Stimulated activated CD8-positive, alpha-beta memory T cell treated with anti-CD3 and anti-CD28 coated beads, Interleukin-12 subunit alpha, Interleukin-12 subunit beta, amount 100 ng/mL, for 24 hours (primary cell): ENCODE measurements at regions not wholly inside any gene's neighbourhood (a gene's known extent, or its start where the extent isn't known, plus 50 kb on each side); places are given as distances from the start of the nearest gene placed in this dataset.
"Not testable (repeated sequence)": the region's sequence is repeated elsewhere in the genome, so short reads cannot be mapped to it uniquely, and the experiment has no call there.

Experiments used
- DNase-seq: peaks from one replicate; pipeline ENCODE4 v3.0.0-alpha.2; 2020; ENCODE audit errors: extremely low read depth

DNA sequence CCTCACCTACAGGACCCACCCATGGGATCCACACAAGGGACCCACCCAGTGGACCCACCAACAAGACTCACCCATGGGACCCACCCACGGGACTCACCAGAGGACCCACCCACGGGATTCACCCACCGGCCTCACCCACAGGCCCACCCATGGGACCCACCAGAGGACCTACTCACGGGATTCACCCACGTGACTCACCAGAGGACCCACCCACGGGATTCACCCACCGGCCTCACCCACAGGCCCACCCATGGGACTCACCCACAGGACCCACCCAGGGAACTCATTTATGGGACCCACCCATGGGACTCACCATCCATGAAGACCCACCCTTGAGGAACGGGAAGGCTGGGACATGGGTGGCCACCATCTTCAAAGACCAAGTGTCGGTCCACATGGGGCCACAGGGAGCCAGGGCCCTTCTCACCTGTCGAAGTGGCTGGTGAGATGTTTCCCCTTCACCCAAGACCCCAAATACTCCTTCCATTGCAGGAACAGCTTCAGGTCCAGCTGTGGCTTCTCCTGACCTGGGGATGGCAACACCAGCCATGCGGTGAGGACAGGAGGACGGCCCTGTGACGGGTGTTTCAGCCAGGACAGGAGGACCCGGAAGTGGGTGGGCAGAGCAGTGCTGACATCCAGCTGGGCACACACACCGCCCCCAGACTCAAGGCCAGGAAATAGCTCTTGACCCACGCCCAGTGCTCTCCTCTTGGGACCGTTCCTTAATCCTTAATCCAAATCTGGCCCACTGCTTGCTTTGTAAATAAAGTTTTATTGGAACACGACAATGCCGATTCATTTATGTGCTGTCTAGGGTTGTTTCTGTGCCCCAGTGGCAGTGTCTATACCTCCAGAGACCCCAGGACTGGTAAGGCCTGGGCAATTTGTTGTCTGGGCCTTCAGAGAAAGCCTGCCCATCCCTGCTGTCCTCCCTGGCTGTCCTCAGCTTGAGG lies 1005.1 kb downstream of the BRD1 start:
- no peak for DNase-seq

GRCh38 chr22:48821727-48822126 lies 1005.9 kb downstream of the BRD1 start:
- DNase-seq, result no peak

DNA sequence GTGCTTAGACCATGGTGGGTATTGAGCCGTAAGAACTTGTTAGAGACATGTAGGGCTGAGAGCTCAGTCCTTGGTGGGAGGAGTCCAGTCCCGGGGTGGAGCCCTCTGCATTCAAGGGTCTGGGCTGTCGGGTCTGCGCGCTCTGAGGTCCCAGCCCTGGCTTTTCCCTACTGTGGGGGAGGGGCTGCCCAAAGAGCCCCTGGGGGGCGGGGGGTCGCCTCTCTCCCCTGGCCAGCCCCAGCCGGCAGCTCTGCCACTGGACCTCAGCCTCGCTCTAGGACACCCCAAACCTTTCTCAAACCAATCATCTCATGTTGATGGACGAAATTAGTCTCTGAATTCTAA lies 1006.4 kb downstream of the BRD1 start:
- no peak for DNase-seq

- DNase-seq, result no peak
Measured at GRCh38 chr22:48820481-48821345, 1007.0 kb downstream of the BRD1 start.

- no peak for DNase-seq
Measured at GRCh38 chr22:48819961-48820360, 1007.7 kb downstream of the BRD1 start.

DNA sequence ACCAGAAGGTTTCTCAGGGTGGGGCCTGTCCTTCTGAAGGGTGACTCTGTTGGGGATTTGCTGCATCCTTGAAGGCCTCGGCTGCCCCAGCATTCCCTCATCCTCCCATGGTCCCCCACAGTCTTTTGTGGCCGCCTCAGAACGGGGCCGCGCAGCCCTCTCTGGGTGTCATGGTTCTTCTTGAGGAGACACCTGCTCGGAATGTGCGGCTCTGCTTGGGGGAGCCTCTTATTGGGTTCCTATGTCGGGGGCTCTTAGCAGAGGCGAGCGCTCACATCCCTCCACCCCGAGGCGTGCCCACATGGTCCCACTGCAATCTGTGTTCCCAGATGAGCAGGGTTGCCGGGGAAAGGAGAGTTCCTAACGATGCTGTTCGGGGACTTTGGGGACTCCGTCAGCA lies 1008.4 kb downstream of the BRD1 start:
- DNase-seq, result no peak

DNA sequence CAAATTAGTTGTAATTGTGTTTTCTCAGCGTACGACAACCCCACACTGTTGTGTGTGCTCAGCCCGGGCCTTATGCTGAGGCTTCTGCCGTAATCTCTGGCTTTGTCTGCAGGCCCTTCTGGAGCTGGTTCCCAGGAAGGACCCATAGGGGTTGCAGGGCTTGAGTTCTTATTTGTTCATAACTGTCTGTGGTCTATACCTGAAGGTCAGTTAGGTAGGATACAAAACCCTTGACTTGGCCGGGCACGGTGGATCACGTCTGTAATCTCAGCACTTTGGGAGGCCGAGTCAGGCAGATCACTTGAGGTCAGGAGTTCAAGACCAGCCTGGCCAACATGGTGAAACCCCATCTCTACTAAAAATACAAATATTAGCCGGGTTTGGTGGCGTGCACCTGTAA lies 1010.2 kb downstream of the BRD1 start:
- DNase-seq, result not testable (repeated sequence)

DNA sequence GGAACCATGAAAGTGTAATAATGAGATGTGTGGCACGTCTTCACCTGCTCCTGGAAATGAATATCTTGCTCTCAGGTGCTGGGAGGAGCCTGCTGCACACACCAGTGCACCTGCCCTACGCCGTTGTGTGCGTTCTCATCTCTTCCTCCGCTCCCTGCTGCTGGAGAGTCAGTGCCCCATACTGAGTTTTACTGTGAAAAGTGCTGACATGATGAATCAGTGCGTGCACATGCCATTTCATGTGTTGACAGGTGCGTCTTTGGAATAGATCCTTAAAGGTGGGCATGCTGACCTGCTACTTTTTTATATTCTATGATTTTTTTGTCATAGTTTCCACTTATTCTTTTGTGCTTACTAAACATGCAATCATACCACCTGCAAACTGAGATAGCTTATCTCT lies 1015.8 kb downstream of the BRD1 start:
- no peak for DNase-seq

DNA sequence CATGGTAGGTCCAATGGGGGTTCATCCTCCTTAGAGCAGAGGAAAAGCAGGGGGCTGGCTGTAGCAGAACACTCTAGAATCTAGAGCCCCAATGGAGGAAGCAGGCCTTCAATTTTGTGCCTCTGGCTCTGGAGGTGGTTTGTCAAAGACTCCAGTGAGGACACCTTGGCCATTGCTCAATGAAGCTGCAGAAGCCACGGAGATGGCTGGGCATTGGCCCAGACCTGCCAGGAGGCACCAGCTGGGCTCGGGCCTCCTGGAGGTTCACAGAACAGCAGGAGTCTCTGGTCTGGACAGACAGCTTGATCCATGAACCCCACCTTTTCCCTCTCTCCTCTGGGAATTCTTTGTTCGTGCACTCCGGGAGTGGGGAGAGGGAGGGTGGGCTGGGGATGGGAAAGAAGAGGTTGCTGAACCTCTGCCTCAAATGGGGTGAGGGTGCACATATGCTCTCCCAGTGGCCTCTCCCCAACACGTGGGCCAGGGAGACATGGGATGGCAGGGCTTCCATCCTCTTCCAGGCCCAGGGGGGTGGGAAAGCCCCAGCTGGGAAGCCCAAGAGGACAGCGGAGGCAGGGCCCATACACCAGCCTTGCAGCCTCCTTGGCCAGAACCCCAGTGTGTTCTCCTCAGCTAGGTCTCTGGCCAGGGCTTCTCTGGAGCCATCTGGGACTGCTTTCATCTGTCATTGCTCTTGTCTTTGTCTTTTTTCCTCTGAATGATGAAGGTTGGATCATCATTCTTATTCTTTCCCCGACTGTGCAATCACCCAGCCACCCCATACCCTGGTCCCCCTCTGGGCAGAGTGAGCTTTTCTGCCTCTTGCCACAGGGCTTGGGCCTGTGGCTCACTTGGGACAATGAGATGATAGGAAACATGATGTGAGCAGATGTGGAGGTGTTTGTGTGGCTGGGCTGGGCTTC lies 1019.4 kb downstream of the BRD1 start:
- DNase-seq, result no peak

DNA sequence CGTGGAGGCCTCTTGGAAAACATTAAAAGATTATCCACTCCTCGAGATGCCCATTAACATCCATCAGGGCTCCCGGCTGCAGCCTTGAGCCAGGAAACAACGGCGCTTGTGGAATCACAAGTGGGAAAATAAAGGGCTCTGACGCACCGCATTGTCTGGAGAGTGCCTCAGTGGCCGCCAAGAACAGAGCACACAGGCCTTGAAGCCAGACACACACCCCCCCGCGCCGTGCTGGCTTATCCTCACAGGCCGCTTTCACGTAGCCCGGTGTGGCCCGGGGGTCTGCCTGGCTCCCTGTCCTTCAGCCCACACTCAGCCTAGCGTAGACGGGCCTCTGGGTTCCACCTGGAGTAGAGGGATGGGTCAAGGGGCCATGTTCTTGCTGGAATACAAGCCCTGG lies 1020.5 kb downstream of the BRD1 start:
- DNase-seq, result no peak

DNA sequence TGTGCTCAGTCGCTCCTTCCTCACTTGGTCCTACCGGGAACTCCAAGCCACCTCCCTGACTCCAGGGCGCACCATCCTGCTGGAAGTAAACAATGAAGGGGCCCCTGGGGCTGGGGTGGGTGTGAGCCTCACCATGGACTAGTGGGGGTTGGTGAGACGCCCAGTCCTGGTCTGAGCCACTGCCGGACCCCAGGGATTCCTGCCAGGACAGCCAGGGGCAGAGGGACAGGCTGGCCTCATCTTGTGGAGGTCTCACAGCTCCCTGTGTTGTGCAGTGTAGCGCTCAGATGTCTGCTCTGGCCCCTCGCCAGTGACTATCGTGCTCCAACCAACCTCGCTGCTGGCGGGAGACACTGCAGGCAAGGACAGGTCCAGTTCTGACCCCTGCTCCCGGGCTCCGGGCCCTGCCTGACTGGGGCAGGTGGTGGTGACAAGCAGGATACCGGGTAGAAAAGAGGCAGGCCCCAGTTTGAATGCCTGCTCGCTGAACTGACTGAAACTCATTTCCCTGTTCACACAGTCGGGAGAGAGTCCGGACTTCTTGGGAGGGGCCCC lies 1021.4 kb downstream of the BRD1 start:
- DNase-seq, result no peak

GRCh38 chr22:48805516-48805915 lies 1022.2 kb downstream of the BRD1 start:
- no peak for DNase-seq

- no peak for DNase-seq
Measured at GRCh38 chr22:48804811-48805301, 1022.8 kb downstream of the BRD1 start.

- no peak for DNase-seq
Measured at GRCh38 chr22:48803948-48804810, 1023.5 kb downstream of the BRD1 start.

GRCh38 chr22:48803171-48803947 lies 1024.3 kb downstream of the BRD1 start:
- DNase-seq, result no peak

DNA sequence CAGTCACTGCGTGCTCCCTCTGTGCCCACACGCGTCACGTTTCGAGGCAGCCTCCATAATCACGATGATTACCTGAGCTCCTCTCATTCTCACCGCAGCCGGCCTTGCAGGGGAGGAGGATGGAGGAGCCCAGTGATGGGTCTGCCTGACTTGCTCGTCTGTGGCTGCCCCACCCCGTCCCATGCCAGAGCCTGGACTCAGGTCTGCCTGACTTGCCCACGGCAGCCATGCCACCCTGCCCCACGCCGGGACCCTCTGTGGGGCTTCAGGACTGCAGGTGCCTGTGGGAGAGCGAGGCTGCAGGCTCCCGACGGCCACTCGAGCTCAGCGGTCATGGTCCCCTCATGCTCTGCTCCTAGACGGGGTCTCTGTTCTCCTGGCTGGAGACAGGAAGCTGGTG lies 1025.1 kb downstream of the BRD1 start:
- DNase-seq, result no peak

DNA sequence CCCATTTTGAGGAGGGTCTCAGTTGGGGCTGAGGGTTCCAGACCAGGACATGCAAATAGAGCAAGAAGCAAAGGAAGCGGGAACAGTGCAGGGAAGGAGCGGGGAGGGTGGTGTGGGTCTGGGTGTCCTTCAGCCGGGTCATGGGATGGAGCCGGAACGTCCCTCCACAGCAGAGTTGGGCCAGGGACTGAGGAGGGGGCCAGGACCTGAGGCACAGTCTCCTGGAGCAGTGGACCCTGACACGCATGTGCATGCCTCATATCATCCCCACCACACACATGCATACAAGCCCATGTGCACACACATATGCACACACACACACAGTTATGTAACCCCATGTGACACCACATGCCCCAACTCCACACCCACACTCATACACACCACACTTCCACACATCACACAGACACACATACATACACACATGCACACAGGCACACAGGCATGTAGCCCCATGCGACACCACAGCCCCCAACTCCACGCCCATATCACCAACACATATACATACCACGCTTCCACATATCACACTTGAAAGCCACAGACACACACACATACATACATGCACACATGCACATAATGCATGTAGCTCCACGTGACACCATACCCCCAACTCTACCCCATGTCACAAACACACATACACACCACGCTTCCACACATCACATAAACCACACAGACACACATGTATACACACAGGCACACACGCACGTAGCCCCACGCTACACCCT lies 1026.6 kb downstream of the BRD1 start:
- no peak for DNase-seq

GRCh38 chr22:48800036-48800885 lies 1027.4 kb downstream of the BRD1 start:
- DNase-seq, result no peak
